CD4-positive, CD25-positive, alpha-beta regulatory T cell (primary cell): ENCODE measurements at regions not wholly inside any gene's neighbourhood (a gene's known extent, or its start where the extent isn't known, plus 50 kb on each side); places are given as distances from the start of the nearest gene placed in this dataset.

ENCODE experiments used
- ATAC-seq, 2 donors: fragments of 150-1000 bp; cut with Tn5 transposase; one replicate each; pipeline ENCODE4 v1.10.0; 2021; ENCODE audit warnings: low read depth in 2 of 2, moderate number of reproducible peaks in 2 of 2, moderate library complexity in 1 of 2
- DNase-seq, 3 donors: peaks; one replicate each; pipeline versions ENCODE4 v3.0.0 to v3.0.0-alpha.2; 2012 to 2022; ENCODE audit warnings: mixed read lengths in 1 of 3
- H3K27ac ChIP-seq: one replicate; pipeline ENCODE4 v1.7.0; 2013; ENCODE audit warnings: mild to moderate bottlenecking, low read length; ENCODE audit not compliant: insufficient read depth, poor library complexity, severe bottlenecking
- H3K27me3 ChIP-seq: one replicate; pipeline ENCODE4 v1.7.0; 2013; ENCODE audit warnings: low read length; ENCODE audit not compliant: control insufficient read depth, insufficient read depth
- H3K36me3 ChIP-seq: one replicate; pipeline ENCODE4 v1.7.0; 2013; ENCODE audit warnings: mild to moderate bottlenecking, low read length, moderate library complexity; ENCODE audit not compliant: control insufficient read depth, insufficient read depth
- H3K4me1 ChIP-seq: 2 replicates; pipeline ENCODE4 v1.7.0; 2013; ENCODE audit warnings: mild to moderate bottlenecking, low read length; ENCODE audit not compliant: insufficient read depth, control insufficient read depth, poor library complexity, severe bottlenecking
- H3K4me3 ChIP-seq: one replicate; pipeline ENCODE4 v1.7.0; 2013; ENCODE audit warnings: low read depth, mild to moderate bottlenecking, low read length, moderate library complexity
- H3K9me3 ChIP-seq, 2 experiments: 1 replicate in 1 of 2; 2 replicates in 1 of 2; pipeline ENCODE4 v1.7.0; 2013; ENCODE audit warnings: low read length in 2 of 2, mild to moderate bottlenecking in 1 of 2, moderate library complexity in 1 of 2; ENCODE audit not compliant: control insufficient read depth in 2 of 2
- H3K27ac Mint-ChIP-seq, 3 donors: one replicate each; pipeline ENCODE4 v1.8.0; 2020 to 2022; ENCODE audit warnings: mild to moderate bottlenecking in 3 of 3, mixed read lengths in 3 of 3, moderate library complexity in 2 of 3
- H3K27me3 Mint-ChIP-seq: one replicate; pipeline ENCODE4 v1.8.0; 2022; ENCODE audit warnings: mild to moderate bottlenecking, mixed read lengths
- H3K36me3 Mint-ChIP-seq: one replicate; pipeline ENCODE4 v1.8.0; 2020; ENCODE audit warnings: mixed read lengths
- H3K4me1 Mint-ChIP-seq, 4 donors: one replicate each; pipeline ENCODE4 v1.8.0; 2020 to 2022; ENCODE audit warnings: mixed read lengths in 4 of 4, mild to moderate bottlenecking in 1 of 4
- H3K4me3 Mint-ChIP-seq, 4 donors: one replicate each; pipeline ENCODE4 v1.8.0; 2020 to 2022; ENCODE audit warnings: mild to moderate bottlenecking in 4 of 4, mixed read lengths in 4 of 4, moderate library complexity in 3 of 4
- H3K9me3 Mint-ChIP-seq, 7 donors: one replicate each; pipeline ENCODE4 v1.8.0; 2020 to 2022; ENCODE audit warnings: mixed read lengths in 7 of 7, mild to moderate bottlenecking in 3 of 7, moderate library complexity in 2 of 7

- H3K27me3 Mint-ChIP-seq = no peaks in the 10 kb centered on the region
- no peak for DNase-seq
- H3K36me3 Mint-ChIP-seq = no peaks in the 10 kb centered on the region
- peaks cover 0 to 2% of the 10 kb centered on the region in 2 experiments for H3K9me3 ChIP-seq
- no peaks in the 10 kb centered on the region for H3K4me1 ChIP-seq
- H3K27ac Mint-ChIP-seq = no peak overlapping the region
- H3K27me3 ChIP-seq = no peaks in the 10 kb centered on the region
- no peaks in the 10 kb centered on the region for H3K4me1 Mint-ChIP-seq
- no peak overlapping the region for H3K4me3 Mint-ChIP-seq
- ATAC-seq = no peak
- H3K9me3 Mint-ChIP-seq = peaks cover 0 to 9% (median 6%) of the 10 kb centered on the region in 7 donors
- no peak overlapping the region for H3K4me3 ChIP-seq
- H3K27ac ChIP-seq = no peak overlapping the region
- H3K36me3 ChIP-seq = no peaks in the 10 kb centered on the region
These were observed 207.5 kb downstream of the TINAG start for GRCh38 chr6:54515713-54516112.

- Histone ChIP-seq H3K36me3 (no peaks in the 10 kb centered on the region), H3K27me3 (no peaks in the 10 kb centered on the region), H3K27ac (no peak overlapping the region), H3K4me3 (no peak overlapping the region), H3K9me3 (peaks cover 0 to 2% of the 10 kb centered on the region in 2 experiments), H3K4me1 (no peaks in the 10 kb centered on the region)
- Mint-ChIP-seq H3K27me3 (no peaks in the 10 kb centered on the region), H3K4me3 (no peak overlapping the region), H3K27ac (no peak overlapping the region), H3K9me3 (peaks cover 0 to 13% (median 6%) of the 10 kb centered on the region in 7 donors), H3K36me3 (no peaks in the 10 kb centered on the region), H3K4me1 (no peaks in the 10 kb centered on the region)
- DNase-seq (no peak), ATAC-seq (no peak)
These were observed 208.1 kb downstream of the TINAG start for GRCh38 chr6:54516321-54516720.

GRCh38 chr6:54519161-54519560 lies 210.9 kb downstream of the TINAG start:
- no peaks in the 10 kb centered on the region for H3K27me3 Mint-ChIP-seq
- Histone ChIP-seq H3K27ac (no peak overlapping the region), H3K4me3 (no peak overlapping the region), H3K27me3 (no peaks in the 10 kb centered on the region), H3K9me3 (peaks cover 2 to 3% of the 10 kb centered on the region in 2 experiments), H3K36me3 (no peaks in the 10 kb centered on the region), H3K4me1 (no peaks in the 10 kb centered on the region)
- ATAC-seq (no peak), DNase-seq (no peak)
- no peak overlapping the region for H3K4me3 Mint-ChIP-seq
- no peaks in the 10 kb centered on the region for H3K4me1 Mint-ChIP-seq
- no peaks in the 10 kb centered on the region for H3K36me3 Mint-ChIP-seq
- no peak overlapping the region for H3K27ac Mint-ChIP-seq
- H3K9me3 Mint-ChIP-seq = peaks cover 0 to 13% (median 5%) of the 10 kb centered on the region in 7 donors

- no peak for ATAC-seq
- H3K36me3 ChIP-seq = no peaks in the 10 kb centered on the region
- DNase-seq = no peak
- H3K27ac ChIP-seq = no peak overlapping the region
- H3K36me3 Mint-ChIP-seq = no peaks in the 10 kb centered on the region
- no peak overlapping the region for H3K4me3 Mint-ChIP-seq
- peaks cover 0 to 3% of the 10 kb centered on the region in 2 experiments for H3K9me3 ChIP-seq
- no peaks in the 10 kb centered on the region for H3K4me1 ChIP-seq
- H3K9me3 Mint-ChIP-seq = peaks cover 0 to 17% (median 5%) of the 10 kb centered on the region in 7 donors
- no peak overlapping the region for H3K27ac Mint-ChIP-seq
- H3K4me3 ChIP-seq = no peak overlapping the region
- H3K27me3 ChIP-seq = no peaks in the 10 kb centered on the region
- no peaks in the 10 kb centered on the region for H3K4me1 Mint-ChIP-seq
- no peaks in the 10 kb centered on the region for H3K27me3 Mint-ChIP-seq
These were observed 217.5 kb downstream of the TINAG start for GRCh38 chr6:54525731-54526130.

GRCh38 chr6:54533567-54533966 lies 225.3 kb downstream of the TINAG start:
- ATAC-seq (no peak), DNase-seq (no peak)
- H3K36me3 ChIP-seq = no peaks in the 10 kb centered on the region
- no peak overlapping the region for H3K4me3 ChIP-seq
- no peak overlapping the region for H3K4me3 Mint-ChIP-seq
- H3K9me3 Mint-ChIP-seq = peaks cover 0 to 18% (median 2%) of the 10 kb centered on the region in 7 donors
- no peaks in the 10 kb centered on the region for H3K9me3 ChIP-seq
- no peak overlapping the region for H3K27ac ChIP-seq
- H3K36me3 Mint-ChIP-seq = no peaks in the 10 kb centered on the region
- H3K27me3 ChIP-seq = no peaks in the 10 kb centered on the region
- H3K4me1 ChIP-seq = no peaks in the 10 kb centered on the region
- no peaks in the 10 kb centered on the region for H3K4me1 Mint-ChIP-seq
- H3K27me3 Mint-ChIP-seq = no peaks in the 10 kb centered on the region
- no peak overlapping the region for H3K27ac Mint-ChIP-seq

- Mint-ChIP-seq H3K36me3 (no peaks in the 10 kb centered on the region), H3K27me3 (no peaks in the 10 kb centered on the region), H3K4me1 (no peaks in the 10 kb centered on the region), H3K9me3 (peaks cover 0 to 11% (median 2%) of the 10 kb centered on the region in 7 donors), H3K27ac (no peak overlapping the region), H3K4me3 (no peak overlapping the region)
- H3K27me3 ChIP-seq = no peaks in the 10 kb centered on the region
- ATAC-seq (no peak), DNase-seq (no peak)
- no peak overlapping the region for H3K4me3 ChIP-seq
- H3K9me3 ChIP-seq = no peaks in the 10 kb centered on the region
- no peak overlapping the region for H3K27ac ChIP-seq
- H3K36me3 ChIP-seq = no peaks in the 10 kb centered on the region
- H3K4me1 ChIP-seq = no peaks in the 10 kb centered on the region
These were observed 227.3 kb downstream of the TINAG start for GRCh38 chr6:54535568-54535967.

GRCh38 chr6:54541541-54541940 lies 233.3 kb downstream of the TINAG start:
- no peak for DNase-seq
- no peak overlapping the region for H3K27ac Mint-ChIP-seq
- Histone ChIP-seq H3K4me1 (no peaks in the 10 kb centered on the region), H3K27me3 (no peaks in the 10 kb centered on the region), H3K4me3 (no peak overlapping the region), H3K36me3 (no peaks in the 10 kb centered on the region), H3K9me3 (no peaks in the 10 kb centered on the region), H3K27ac (no peak overlapping the region)
- H3K4me1 Mint-ChIP-seq = no peaks in the 10 kb centered on the region
- no peak for ATAC-seq
- H3K36me3 Mint-ChIP-seq = no peaks in the 10 kb centered on the region
- peaks cover 2 to 13% (median 5%) of the 10 kb centered on the region in 7 donors for H3K9me3 Mint-ChIP-seq
- no peak overlapping the region for H3K4me3 Mint-ChIP-seq
- H3K27me3 Mint-ChIP-seq = no peaks in the 10 kb centered on the region

GRCh38 chr6:54559136-54559535 lies 250.9 kb downstream of the TINAG start:
- Histone ChIP-seq H3K27me3 (no peaks in the 10 kb centered on the region), H3K4me1 (no peaks in the 10 kb centered on the region), H3K9me3 (peaks cover 0 to 3% of the 10 kb centered on the region in 2 experiments), H3K4me3 (no peak overlapping the region), H3K27ac (no peak overlapping the region), H3K36me3 (no peaks in the 10 kb centered on the region)
- Mint-ChIP-seq H3K4me1 (no peaks in the 10 kb centered on the region), H3K9me3 (peaks cover 4 to 24% (median 7%) of the 10 kb centered on the region in 7 donors), H3K27ac (no peak overlapping the region), H3K36me3 (no peaks in the 10 kb centered on the region), H3K4me3 (no peak overlapping the region), H3K27me3 (no peaks in the 10 kb centered on the region)
- no peak for DNase-seq
- ATAC-seq = no peak
